Left ventricle myocardium superior (tissue), 1 donor: ENCODE measurements at regions not wholly inside any gene's neighbourhood (a gene's known extent, or its start where the extent isn't known, plus 50 kb on each side); places are given as distances from the start of the nearest gene placed in this dataset.
"Not testable (repeated sequence)": the region's sequence is repeated elsewhere in the genome, so short reads cannot be mapped to it uniquely, and the experiment has no call there.

ENCODE experiments used
- ATAC-seq: fragments of 200-7000 bp; cut with Tn5 transposase; one replicate; pipeline ENCODE4 v1.9.1; 2020; ENCODE audit warnings: mild to moderate bottlenecking, moderate library complexity
- DNase-seq: peaks from one replicate; pipeline ENCODE4 v3.0.0-alpha.2; 2020
- intact Hi-C: fragments of 100-400 bp; cut with micrococcal nuclease; formaldehyde crosslinking; loops from one replicate; pipeline ENCODE4 v1.11.0; 2022
- donor health status: DM: no; HTN: yes; CAD: no; lungs with severe emphysema.

- DNase-seq (no peak), ATAC-seq (no peak)
- intact Hi-C loops, result no loop called here
Observed at GRCh38 chr3:125645616-125646015, 50.3 kb upstream of the OSBPL11 start.

GRCh38 chr3:125646581-125646980 lies 51.3 kb upstream of the OSBPL11 start:
- ATAC-seq, result no peak
- intact Hi-C loops, result no loop called here
- no peak for DNase-seq

GRCh38 chr3:125647318-125648014 lies 52.2 kb upstream of the OSBPL11 start:
- ATAC-seq (no peak), DNase-seq (no peak)
- intact Hi-C loops, result no loop called here

- ATAC-seq (no peak), DNase-seq (no peak)
- intact Hi-C loops, result no loop called here
Observed at GRCh38 chr3:125651244-125651643, 55.9 kb upstream of the OSBPL11 start.

GRCh38 chr3:125652349-125652748 lies 57.1 kb upstream of the OSBPL11 start:
- no peak for ATAC-seq
- DNase-seq, result no peak
- intact Hi-C loops, result no loop called here

GRCh38 chr3:125654526-125654925 lies 59.2 kb upstream of the OSBPL11 start:
- DNase-seq (no peak), ATAC-seq (no peak)
- intact Hi-C loops, result no loop called here

- ATAC-seq (no peak), DNase-seq (no peak)
- intact Hi-C loops, result no loop called here
Observed at GRCh38 chr3:125662675-125663074, 67.4 kb upstream of the OSBPL11 start.

GRCh38 chr3:125670352-125670751 lies 75.1 kb upstream of the OSBPL11 start:
- intact Hi-C loops, result no loop called here
- ATAC-seq (no peak), DNase-seq (no peak)

GRCh38 chr3:125670945-125671344 lies 75.6 kb upstream of the OSBPL11 start:
- intact Hi-C loops, result no loop called here
- ATAC-seq (no peak), DNase-seq (no peak)

- DNase-seq (no peak), ATAC-seq (no peak)
- intact Hi-C loops, result no loop called here
Observed at GRCh38 chr3:125671461-125672243, 76.4 kb upstream of the OSBPL11 start.

GRCh38 chr3:125675791-125676190 lies 80.5 kb upstream of the OSBPL11 start:
- no peak for ATAC-seq

GRCh38 chr3:125679258-125679657 lies 84.0 kb upstream of the OSBPL11 start:
- DNase-seq, result no peak
- ATAC-seq, result no peak
- intact Hi-C loops, result no loop called here

More at GRCh38 chr3:125675791-125676190, 80.5 kb upstream of the OSBPL11 start:
- intact Hi-C loops, result no loop called here
- no peak for DNase-seq

- intact Hi-C loops, result no loop called here
- DNase-seq (no peak), ATAC-seq (no peak)
Observed at GRCh38 chr3:125681146-125681545, 85.8 kb upstream of the OSBPL11 start.

- intact Hi-C loops, ATAC-seq, DNase-seq: not testable (repeated sequence)
Observed at GRCh38 chr3:125681906-125682305, 86.6 kb upstream of the OSBPL11 start.

- ATAC-seq, result peak; percentile 46
- peak; percentile 32 for DNase-seq
- intact Hi-C loops, result not testable (repeated sequence)
Observed at GRCh38 chr3:125682610-125683009, 87.3 kb upstream of the OSBPL11 start.

- ATAC-seq (peak; percentile 89), DNase-seq (peak; percentile 73)
- intact Hi-C loops, result no loop called here
Observed at GRCh38 chr3:125683067-125683829, 88.0 kb upstream of the OSBPL11 start.

GRCh38 chr3:125684199-125684598 lies 88.9 kb upstream of the OSBPL11 start:
- DNase-seq (peak; percentile 41), ATAC-seq (peak; percentile 48)
- intact Hi-C loops, result no loop called here

- DNase-seq, ATAC-seq, intact Hi-C loops: not testable (repeated sequence)
Observed at GRCh38 chr3:125685741-125686140, 90.4 kb upstream of the OSBPL11 start.

- DNase-seq, result no peak
- intact Hi-C loops, result no loop called here
- no peak for ATAC-seq
Observed at GRCh38 chr3:125692361-125692760, 97.1 kb upstream of the OSBPL11 start.

- DNase-seq (no peak), ATAC-seq (no peak)
- intact Hi-C loops, result no loop called here
Observed at GRCh38 chr3:125693887-125694286, 98.6 kb upstream of the OSBPL11 start.
